Occipital lobe (tissue), 1 donor: ENCODE measurements at regions not wholly inside any gene's neighbourhood (a gene's known extent, or its start where the extent isn't known, plus 50 kb on each side); places are given as distances from the start of the nearest gene placed in this dataset.

Experiments used
- DNase-seq: peaks from one replicate; lab custom pipeline; 2025; lab: John Stamatoyannopoulos, UW

DNA sequence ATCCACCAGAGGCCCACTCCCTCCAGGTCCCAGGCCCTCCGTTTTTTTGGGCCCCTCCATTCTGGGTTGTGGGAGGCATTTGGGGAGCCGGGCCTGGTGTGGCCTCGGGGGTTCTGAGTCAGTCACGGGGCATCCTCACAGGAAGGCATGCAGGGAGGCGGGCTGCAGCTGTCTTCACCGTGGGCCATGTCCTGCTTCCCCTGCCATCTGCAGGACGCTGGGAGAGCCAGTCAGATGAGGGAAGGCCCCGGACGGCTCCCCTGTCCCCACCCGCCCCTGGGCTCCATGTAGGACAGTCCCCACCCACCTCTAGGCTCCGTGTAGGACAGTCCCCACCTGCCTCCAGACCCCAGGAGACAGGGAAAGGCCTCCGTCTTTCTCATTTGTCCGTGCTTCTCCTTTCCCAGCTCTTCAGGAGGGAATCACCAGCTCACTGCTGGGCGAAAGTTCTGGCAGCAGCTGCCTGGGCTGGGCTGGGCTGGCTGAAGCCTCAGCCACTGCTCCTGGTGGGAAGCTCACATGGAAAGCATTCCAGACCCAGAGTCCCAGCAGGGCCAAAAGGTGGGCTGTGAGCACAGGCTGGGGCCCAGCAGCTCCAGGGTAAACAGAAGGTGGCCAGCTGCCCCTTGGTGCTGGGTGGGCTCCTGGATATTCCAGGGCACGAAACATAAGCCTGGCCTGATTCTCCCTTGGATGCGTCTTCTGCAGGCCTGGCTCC, 217.8 kb downstream of the KIF26A start:
- no peak for DNase-seq

DNA sequence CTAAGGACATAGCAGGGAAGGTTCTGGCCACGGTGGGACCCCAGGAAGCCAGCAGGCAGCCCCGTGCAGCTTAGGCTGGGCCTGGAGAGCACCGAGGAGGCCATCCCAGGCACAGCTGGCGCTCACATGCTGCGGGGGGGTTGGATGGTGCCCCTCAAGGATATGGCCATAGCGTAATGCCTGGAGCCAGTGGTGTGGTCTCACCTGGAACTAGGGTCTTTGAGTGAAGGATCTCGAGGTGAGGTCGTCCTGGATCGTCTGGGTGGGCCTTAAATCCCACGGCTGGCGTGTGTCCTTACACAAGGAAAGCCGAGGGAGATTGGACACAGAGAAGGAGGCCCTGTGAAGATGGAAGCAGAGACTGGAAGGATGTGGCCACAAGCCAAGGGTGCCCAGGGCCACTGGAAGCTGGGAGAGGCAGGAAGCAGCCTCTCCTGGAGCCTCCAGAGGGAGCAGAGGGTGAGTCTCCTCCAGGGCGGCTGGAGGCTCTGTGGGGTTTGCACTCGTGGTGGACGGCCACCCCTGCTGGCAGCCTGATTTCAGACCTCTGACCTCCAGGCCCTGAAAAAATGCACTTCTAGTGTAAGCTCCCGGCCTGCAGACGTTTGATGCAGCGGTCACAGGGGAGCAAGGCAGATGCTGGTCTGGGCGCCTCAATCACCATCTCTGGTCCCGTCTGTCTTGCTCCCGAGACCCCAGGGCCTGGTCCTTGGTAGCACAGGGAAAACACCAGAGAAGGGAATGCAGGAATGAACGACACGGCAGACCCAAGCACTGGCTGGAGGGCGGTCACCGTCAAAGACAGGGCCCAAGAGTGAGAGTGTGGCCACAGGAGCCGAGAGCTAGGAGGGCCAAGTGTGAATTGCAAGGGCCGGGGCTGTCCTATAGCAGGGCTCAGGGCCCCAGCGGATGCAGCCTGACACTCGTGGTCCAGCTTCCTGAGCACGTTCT, 218.6 kb downstream of the KIF26A start:
- no peak for DNase-seq

DNA sequence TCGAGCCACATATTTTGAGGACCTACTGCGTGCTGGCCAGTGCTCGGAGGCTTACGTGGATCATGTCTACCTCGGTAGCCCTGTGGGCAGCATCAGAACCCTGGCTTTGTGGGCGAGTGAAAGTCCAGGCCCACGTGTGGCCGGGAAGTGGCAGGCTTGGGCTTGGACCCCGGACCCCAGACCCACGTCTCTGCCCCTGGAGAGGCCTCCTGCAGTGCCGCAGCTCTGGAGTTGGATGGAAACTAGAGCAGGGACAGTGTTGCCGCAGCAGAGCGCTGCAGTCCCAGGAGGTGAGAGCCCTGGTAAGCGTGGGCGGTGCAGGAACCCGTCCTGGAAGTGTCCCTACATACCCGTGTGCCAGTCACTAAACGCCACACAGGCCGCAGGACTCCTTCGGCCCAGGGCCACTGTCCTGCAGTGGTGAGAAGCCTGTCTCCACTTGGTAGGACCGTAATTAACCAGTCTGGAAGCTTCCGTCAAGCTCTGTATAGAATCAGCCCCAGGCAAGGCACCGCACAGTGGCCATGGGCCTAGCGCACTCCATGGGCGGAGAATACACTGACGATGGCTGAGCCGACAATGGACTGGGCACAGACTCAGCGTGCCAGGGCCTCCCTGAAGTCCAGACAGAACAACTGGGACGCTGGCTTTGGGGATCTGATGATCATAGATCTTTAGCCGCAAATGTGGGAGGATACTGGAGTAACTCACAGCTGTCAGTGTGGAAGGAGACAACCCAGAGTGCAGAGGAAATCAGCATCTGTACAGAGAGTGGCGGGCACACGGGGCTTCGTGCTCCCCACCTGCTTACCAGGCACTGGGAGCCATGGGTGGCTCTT, 219.5 kb downstream of the KIF26A start:
- DNase-seq, result no peak

DNA sequence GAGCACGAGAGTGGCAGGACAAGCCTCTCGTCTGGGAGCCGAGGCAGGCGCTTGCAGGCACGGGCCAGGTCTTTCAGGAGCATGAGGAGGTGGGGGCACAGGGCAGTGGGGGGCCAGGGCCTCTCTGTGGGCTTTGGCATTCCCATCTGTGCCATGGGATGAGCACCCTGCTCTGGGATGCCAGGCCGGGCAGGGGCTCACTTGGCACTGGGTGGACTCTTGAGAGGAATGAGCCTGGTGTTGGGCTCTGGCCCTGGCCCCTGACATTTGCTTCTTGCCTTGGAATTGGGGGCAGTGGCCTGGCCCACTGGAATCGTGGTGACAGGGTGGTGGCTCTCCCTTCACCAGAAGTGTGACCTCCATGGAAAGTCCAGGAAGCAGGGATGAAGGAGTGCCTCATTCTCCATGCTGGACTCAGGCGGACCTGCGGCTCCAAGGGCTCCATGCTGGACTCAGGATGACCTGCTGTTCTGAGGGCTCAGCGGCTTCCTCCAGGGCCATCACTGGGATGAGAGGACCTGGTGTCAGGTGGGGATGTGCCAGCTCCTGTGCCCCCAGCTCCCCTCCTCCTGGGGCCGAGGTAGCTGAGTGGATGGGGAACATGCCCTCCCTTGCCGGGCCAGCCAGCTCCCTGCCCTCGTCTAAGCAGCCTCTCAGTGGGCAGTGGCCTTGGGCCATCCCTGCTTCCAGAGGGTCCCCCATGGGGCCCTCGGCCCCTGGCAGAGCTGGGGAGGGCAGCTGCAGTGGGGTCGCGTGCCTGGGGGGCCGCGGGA, 220.3 kb downstream of the KIF26A start:
- no peak for DNase-seq

DNA sequence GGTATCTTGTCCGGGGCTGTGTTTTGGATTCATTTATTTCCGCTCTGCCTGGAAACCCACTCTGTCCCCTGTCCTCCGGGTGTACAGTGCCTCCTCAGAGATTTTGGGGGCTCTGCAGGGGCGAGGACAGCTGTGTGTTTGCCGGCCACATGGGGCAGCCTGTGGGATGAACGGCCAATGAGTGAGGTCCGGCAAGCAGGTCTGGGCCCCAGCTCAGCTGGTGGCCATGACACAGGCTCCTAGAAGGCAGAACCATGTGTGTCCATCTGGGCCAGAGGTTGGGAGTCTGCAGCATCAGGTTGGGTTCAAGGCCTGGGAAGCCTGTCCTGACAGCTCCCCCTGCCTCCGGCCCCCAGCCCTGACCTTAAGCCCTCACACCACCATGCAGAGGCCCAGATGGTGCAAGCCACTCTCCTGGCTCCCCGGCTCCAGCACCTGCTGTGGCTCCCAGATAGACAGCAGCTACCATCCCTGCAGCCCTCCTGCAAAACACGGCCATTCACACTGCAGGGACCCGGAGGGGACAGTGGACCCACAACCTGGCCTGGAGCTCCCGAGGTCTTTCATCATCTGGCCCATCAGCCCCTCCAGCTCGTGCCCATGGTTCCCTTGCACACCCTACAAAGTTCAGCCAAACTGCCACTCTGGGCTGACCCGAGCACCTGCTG, 220.1 kb upstream of the C14orf180 start:
- no peak for DNase-seq

DNA sequence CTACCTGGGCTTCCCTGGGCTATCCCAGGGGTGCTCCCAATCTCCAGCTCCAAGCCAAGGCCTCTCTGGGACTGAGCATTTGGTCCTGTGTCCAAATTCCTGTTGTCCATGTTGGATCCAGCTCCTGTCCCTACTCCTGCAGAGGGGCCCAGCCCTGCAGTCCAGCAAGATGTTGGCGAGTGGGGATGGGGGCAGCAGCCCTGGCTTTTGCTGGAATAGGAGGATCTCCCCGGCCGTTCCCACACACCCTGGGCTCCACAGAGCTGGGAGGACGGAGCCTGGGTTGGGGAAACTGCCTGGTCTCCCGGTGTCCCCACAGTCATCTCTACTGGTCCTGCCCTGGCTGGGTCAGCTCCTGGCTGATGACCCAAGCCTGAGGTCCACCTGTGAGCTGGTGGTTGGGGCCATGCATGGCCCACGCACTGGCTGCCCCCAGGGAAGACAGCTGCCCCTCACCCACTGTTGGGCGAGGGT, 219.6 kb upstream of the C14orf180 start:
- no peak for DNase-seq

DNA sequence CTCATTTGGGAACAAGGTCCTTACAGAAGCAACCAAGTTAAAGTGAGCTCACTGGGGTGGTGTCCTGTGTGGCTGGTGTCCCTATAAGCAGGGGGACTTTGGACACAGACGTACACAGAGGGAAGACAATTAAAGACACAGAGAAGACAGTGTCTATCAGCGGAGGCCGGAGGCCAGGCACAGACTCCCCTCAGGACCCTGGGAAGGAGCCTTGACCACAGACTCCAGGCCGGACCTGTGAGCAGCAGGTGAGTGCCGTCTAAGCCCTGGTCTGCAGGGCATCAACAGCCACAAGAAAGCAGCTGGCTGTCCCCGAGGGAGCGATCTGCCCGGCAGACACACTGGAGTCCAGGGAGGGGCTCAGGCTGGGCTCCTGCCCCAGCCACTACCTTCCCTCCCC, 219.1 kb upstream of the C14orf180 start:
- DNase-seq, result no peak

DNA sequence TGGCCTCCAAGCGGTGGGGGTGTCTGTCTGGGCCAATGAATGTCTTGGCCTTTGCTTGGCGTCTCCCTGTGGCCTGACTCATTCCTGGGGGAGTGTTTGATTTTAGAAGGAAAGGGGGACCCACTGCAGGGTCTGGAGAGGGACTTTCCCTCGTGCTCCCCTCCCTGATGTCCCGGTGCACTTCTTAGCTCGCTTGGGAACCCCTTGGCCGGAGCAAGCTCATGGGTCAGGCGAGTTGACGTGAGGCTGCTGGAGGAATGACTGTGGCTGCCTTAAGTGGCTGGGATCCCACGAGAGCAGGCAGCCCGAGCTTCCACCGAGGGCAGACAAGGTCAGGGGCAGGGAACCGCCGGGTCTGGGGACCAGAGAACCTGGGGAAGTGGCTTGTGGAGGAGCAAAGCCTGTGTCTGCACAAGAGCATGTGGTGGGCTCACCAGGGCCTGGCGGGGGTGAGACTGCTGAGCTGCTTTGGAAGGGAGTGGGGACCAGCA, 218.4 kb upstream of the C14orf180 start:
- no peak for DNase-seq

DNA sequence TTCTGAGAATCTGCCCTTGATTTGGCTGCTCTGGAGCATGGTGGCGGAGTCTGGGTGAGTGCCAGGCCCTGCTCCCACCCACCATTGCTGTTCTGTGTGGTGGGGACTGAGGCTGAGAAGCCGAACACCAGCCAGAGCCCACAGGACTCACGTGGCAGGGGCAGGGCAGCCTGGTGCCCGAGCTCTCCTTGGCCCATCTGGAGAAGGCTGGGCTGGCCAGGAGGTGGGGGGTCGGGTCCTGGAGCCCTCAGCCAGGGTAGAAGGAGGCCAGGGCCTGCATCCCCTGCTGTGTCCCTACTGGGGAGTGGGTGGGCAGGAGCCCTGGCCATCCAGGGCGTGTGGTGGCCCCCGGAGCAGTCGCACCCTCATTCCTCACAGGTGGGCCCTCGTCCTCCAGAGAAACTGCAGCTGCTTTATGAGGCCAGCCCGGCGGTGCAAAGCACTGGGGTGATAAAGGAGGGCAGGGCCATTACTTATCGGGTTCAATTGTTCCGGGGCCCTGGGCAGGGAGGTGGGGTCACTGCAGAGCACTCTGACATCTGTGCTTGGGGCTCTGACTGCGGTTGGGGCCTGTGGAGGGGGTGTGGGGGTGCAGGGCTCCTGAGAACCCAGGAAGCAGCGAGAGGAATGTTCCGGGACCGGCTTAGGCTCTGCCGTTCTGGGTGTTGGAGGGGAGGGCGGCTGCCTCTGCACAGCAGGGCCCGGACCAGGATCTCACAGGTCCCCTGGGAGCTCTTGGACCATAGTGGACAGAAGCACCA, 217.5 kb upstream of the C14orf180 start:
- DNase-seq, result no peak

DNA sequence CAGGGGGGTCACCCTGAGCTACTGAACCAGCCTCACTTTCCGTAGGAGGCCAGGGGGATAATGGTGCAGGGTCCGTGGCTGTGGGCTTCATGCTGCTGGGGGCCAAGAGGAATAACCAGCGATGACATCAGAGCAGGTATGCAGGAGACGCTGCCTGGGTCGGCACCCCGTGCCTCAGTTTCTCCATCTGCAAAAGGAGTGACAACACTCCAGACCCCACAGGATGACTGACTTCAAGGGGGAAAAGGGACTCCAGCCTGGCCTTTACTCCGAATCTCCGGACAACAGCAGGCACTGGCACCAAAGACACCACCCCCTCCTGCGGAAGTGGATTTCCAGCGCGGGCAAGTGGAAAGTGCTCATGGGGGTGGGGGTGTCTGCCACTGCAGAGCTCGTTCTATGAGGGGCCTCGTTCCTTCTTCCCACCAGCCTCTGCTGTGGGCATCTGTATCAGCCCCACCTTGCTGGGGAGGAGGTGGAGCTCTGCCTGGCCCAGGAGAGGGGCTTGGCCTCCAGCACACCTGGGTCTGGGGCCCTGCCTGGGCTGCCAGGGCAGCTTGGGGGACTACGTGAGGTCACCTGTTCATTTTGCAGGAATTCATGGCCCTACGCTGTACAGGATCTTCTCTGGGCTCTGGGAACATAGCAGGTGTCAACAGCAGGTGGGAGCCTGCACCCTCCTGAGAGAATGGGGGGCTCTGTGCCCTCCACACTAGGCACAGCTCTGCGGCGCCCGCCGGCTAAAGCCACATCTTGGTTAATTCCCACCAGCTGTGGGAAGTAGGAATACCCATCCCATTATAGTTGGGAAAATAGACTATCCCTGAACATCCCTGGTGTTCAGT, 216.6 kb upstream of the C14orf180 start:
- DNase-seq, result no peak

DNA sequence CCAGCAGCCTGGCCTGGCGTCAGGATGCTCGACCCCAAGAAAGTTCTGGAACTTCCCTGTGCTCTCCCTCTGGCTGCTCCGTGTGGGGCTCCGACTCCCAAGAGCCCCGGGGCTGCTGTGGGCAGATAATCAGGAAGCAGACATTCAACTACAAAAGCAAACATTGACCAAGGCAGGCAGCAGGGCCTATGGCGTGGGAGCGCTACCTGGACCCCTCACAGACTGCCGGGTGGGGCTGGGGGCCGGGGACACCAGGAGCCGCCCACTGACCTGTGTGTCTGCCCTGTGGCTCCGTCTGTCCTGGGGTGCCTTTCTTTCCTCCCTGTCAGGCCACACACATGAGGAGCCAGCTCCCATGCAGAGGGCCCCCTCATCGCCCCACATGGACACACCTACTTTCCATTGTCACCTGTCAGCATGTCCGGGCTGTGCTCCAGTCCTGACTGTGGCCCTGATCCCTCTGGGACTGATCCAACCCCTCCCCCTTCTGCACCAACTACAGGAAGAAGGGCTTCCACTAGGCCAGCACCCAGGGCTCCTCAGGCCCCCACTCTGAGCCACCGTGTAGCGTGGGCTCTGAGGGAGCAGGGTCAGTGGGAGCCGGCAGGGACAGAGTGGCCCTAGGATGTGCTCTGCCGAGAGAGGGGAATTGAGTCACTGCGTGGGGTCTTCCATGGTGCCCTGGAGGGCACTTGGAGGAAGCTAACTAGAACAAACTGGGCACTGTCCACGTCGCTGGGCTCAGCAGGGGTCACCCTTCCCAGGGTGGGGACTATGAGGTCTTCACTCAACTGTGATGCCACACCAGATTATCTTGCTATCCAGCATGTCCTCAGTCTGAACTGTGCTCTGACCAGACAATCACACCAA, 215.4 kb upstream of the C14orf180 start:
- no peak for DNase-seq

DNA sequence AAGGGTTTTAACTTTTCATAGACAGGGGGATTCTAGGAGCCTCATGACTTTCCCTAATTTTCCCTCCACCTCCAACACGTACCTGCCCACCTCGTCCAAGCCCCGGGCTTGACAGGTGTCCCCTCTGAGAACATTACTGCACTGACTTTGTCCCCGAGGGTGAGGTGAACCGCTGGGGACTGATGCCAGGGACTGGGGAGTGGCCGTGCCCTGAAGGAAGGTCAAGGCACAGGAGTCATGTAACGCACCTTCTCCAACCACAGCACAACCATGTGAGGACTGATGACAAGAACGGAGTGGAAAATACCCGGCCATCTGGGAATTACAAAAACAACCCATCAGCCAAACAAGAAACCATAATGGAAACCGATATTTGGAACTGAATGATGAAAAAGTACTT, 214.7 kb upstream of the C14orf180 start:
- DNase-seq, result no peak

DNA sequence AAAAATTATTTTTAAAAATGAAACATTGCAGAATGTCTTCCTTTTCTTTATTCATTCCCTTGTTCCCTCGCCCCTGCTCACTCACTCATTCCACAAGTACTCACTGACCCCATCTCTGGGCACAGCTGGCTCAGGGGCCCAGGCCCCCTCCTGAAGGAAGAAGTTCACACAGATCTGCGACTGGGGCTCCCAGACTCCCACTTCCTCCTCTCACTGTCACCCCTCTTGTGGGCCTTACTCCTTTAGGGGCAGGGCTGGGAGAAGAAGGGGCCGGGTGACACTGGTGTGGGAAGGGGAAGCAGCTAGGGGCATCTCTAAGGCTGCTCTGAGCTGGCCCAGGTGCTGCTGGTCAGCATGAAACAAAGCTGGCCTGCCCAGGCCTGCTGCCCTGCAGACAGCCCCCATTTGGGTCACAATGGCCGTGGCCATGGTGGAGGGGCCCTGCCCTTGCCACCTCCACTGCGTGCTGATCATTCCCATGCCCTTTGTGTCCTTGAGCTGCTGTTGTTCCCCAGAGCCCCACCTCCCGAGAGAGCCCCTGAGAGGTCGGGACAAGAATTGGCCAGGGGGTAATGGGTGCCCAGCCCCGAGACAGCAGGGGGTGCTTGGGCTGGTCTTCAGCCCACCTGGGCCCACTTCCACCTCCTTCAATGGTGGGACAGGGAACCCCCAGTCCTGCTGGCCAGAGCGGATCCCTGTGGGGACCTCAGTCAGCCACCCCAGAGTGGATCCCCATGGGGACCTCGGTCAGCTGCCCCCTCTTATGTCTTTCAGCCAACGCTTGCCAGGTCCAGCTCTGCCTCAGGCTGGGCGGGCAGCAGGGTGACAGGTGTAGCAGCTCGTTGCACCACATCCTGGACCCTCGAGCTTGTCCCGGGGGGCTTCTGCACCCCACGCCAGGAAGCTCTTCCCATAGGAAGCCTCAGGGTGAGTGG, 212.4 kb upstream of the C14orf180 start:
- DNase-seq, result no peak

DNA sequence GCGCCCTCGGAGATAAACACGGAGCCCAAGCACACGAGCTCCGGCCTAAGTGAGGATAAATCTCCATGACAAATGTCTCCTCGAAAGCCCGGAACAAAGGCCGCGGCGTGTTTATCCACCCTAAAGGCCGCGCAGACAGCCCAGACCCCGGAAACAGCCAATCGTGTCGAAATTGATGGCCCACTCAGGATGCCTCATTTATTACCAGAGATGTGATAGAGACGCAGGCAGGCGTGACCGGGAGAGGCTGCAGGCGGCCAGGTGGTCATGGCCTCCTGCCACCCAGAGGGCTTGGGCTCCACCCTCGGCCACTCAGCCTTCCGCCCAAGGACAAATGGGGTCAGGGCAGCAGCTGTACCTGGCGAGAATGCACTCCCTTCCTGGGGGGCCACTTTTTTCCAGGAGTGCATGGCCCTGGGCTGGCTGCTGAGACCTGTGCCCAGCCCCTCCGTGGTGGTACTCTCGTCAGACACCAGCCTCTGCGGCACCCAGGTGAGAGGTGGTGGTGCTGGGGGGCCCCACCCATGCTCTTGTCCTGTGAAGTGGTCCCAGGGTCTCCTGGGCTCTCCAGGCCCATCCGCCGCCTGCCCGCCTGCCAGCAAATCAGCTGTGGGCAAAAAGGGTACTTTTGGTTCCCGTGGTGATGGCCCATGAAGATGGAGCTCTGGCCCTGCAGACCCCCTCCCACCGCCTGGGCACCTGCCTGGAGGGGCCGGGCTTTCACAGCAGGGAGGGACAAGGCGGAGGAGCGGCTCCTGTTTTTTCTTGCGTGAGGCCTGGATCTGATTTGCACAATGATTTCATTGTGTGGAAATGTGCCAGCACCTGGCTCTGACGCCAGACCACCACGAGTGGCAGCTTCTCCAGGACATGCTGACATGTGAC, 211.5 kb upstream of the C14orf180 start:
- DNase-seq, result no peak

DNA sequence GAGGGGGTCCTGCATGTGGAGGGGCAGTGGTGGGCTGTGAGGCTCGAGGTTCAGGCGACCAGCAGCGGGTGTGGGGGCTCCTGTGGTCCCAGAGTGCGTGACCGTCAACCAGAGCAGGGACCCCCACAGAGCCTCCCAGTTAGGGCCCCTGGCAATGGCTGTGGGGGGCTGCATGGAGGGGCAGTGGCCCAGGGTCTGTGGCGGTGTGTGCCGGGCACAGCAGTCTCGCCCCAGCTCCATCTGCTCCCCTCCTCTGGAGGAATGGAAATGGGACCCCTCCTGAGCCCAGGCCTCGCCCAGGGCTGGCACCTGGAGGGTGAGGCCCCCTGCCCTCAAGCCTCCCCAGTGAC, 210.8 kb upstream of the C14orf180 start:
- DNase-seq, result no peak
